H1 (cell line): ENCODE measurements at regions not wholly inside any gene's neighbourhood (a gene's known extent, or its start where the extent isn't known, plus 50 kb on each side); places are given as distances from the start of the nearest gene placed in this dataset.

Source experiments
- CTCF ChIP-seq, 3 experiments: IDR thresholded peaks; 1 replicate in 2 of 3; 2 replicates in 1 of 3; pipeline versions ENCODE4 v1.5.1 to v1.6.1; 2011; ENCODE audit warnings: low read length in 3 of 3, mild to moderate bottlenecking in 3 of 3, inconsistent platforms in 2 of 3, low read depth in 1 of 3, moderate library complexity in 1 of 3; ENCODE audit not compliant: insufficient read depth in 1 of 3; ENCODE audit errors: control extremely low read depth in 1 of 3

GRCh38 chr13:88883741-88884140, 1212.6 kb downstream of the SLITRK5 start (continued):
- TF ChIP-seq CTCF (IDR thresholded peaks at IDR 0.05; ENCODE audit: control extremely low read depth in 1 of 3, insufficient read depth in 1 of 3, low read depth in 1 of 3, low read length in 3 of 3): no peak
